ENCODE measurements at regions not wholly inside any gene's neighbourhood (a gene's known extent, or its start where the extent isn't known, plus 50 kb on each side); places are given as distances from the start of the nearest gene placed in this dataset.

- no peak for ATAC-seq
- TF ChIP-seq PATZ1 (CRISPR knock-in tag; IDR thresholded peaks at IDR 0.05; ENCODE audit: borderline replicate concordance) (no peak), CREB5 (CRISPR knock-in tag; IDR thresholded peaks at IDR 0.05; ENCODE audit: low read depth) (no peak), CSDC2 (CRISPR knock-in tag; IDR thresholded peaks at IDR 0.05) (no peak), TCF4 (CRISPR knock-in tag; IDR thresholded peaks at IDR 0.05; ENCODE audit: borderline replicate concordance) (no peak), CSRNP3 (CRISPR knock-in tag; IDR thresholded peaks at IDR 0.05) (no peak), TSHZ2 (CRISPR knock-in tag; IDR thresholded peaks at IDR 0.05) (no peak), ESRRG (CRISPR knock-in tag; IDR thresholded peaks at IDR 0.05) (no peak), BACH2 (CRISPR knock-in tag; IDR thresholded peaks at IDR 0.05; ENCODE audit: borderline replicate concordance) (no peak), ZNF70 (CRISPR knock-in tag; IDR thresholded peaks at IDR 0.05) (no peak), OSR1 (CRISPR knock-in tag; IDR thresholded peaks at IDR 0.05) (no peak), ZFP3 (CRISPR knock-in tag; IDR thresholded peaks at IDR 0.05) (no peak), SNAI2 (CRISPR knock-in tag; IDR thresholded peaks at IDR 0.05) (no peak), TOX (CRISPR knock-in tag; IDR thresholded peaks at IDR 0.05; ENCODE audit: borderline replicate concordance) (no peak)
These were observed 124.0 kb upstream of the CPM start for GRCh38 chr12:69056743-69057515.

- no peak for ATAC-seq
- no peak for TF ChIP-seq ISL1 (CRISPR knock-in tag; IDR thresholded peaks at IDR 0.05)
- no peak for TF ChIP-seq TOX (CRISPR knock-in tag; IDR thresholded peaks at IDR 0.05; ENCODE audit: borderline replicate concordance)
- no peak for TF ChIP-seq ZNF565 (CRISPR knock-in tag; conservative IDR thresholded peaks at IDR 0.05; ENCODE audit: low read depth)
- TF ChIP-seq CSDC2 (CRISPR knock-in tag; IDR thresholded peaks at IDR 0.05), result no peak
- no peak for TF ChIP-seq ESRRG (CRISPR knock-in tag; IDR thresholded peaks at IDR 0.05)
- TF ChIP-seq TCF4 (CRISPR knock-in tag; IDR thresholded peaks at IDR 0.05; ENCODE audit: borderline replicate concordance), result no peak
- no peak for TF ChIP-seq GLIS3 (CRISPR knock-in tag; IDR thresholded peaks at IDR 0.05)
- TF ChIP-seq PPARA (CRISPR knock-in tag; IDR thresholded peaks at IDR 0.05; ENCODE audit: borderline replicate concordance), result no peak
- no peak for TF ChIP-seq ARNTL (CRISPR knock-in tag; IDR thresholded peaks at IDR 0.05; ENCODE audit: borderline replicate concordance, low read depth)
- no peak for TF ChIP-seq ZNF8 (CRISPR knock-in tag; IDR thresholded peaks at IDR 0.05)
- TF ChIP-seq BACH2 (CRISPR knock-in tag; IDR thresholded peaks at IDR 0.05; ENCODE audit: borderline replicate concordance), result no peak
- no peak for TF ChIP-seq PATZ1 (CRISPR knock-in tag; IDR thresholded peaks at IDR 0.05; ENCODE audit: borderline replicate concordance)
- TF ChIP-seq ZNF70 (CRISPR knock-in tag; IDR thresholded peaks at IDR 0.05), result no peak
- no peak for TF ChIP-seq RARB (CRISPR knock-in tag; IDR thresholded peaks at IDR 0.05)
- no peak for TF ChIP-seq OSR1 (CRISPR knock-in tag; IDR thresholded peaks at IDR 0.05)
- no peak for TF ChIP-seq ZFP30 (CRISPR knock-in tag; IDR thresholded peaks at IDR 0.05)
- TF ChIP-seq POU6F1 (CRISPR knock-in tag; IDR thresholded peaks at IDR 0.05; ENCODE audit: borderline replicate concordance, low read depth), result no peak
- no peak for TF ChIP-seq TSHZ2 (CRISPR knock-in tag; IDR thresholded peaks at IDR 0.05)
- TF ChIP-seq ZC3H10 (CRISPR knock-in tag; IDR thresholded peaks at IDR 0.05), result no peak
- TF ChIP-seq SNAI2 (CRISPR knock-in tag; IDR thresholded peaks at IDR 0.05), result no peak
These were observed 124.8 kb upstream of the CPM start for GRCh38 chr12:69057742-69058141.
